Panc1 (cell line): ENCODE measurements at regions not wholly inside any gene's neighbourhood (a gene's known extent, or its start where the extent isn't known, plus 50 kb on each side); places are given as distances from the start of the nearest gene placed in this dataset.

ENCODE experiments used
- ATAC-seq: fragments of 200-7000 bp; cut with Tn5 transposase; 2 replicates; pipeline ENCODE4 v1.9.1; 2020; ENCODE audit warnings: mild to moderate bottlenecking, moderate library complexity
- BruUV-seq: library from RNA; stranded (reverse); fragments of 400-500 nt; replicated peaks from 2 replicates; lab custom pipeline; 2021; lab: Mats Ljungman, UMichigan
- CTCF ChIA-PET: fragments of 300-600 bp; sonication (Branson Sonifier 250); formaldehyde crosslinking; loops from one replicate; lab custom pipeline; 2022; ENCODE audit warnings: antibody characterized with exemption; lab: Charles Lee
- POLR2A ChIA-PET: fragments of 300-600 bp; sonication (Branson Sonifier 250); formaldehyde crosslinking; loops from one replicate; lab custom pipeline; 2022; ENCODE audit warnings: antibody characterized with exemption; lab: Charles Lee
- DNase-seq: peaks from one replicate; pipeline ENCODE4 v3.0.0-alpha.2; 2010; ENCODE audit warnings: low read depth, low spot score
- H3K27ac ChIP-seq: 2 replicates; pipeline ENCODE4 v1.5.1; 2011; ENCODE audit warnings: mild to moderate bottlenecking, low read length, inconsistent platforms
- H3K27me3 ChIP-seq: fragments of 200-500 bp; sonication (Bioruptor generic); 2 replicates; pipeline ENCODE4 v1.6.0; 2014; ENCODE audit warnings: low read length, inconsistent platforms; ENCODE audit not compliant: control insufficient read depth, insufficient read depth
- H3K36me3 ChIP-seq: fragments of 200-500 bp; sonication (Bioruptor generic); 2 replicates; pipeline ENCODE4 v1.5.1; 2014; ENCODE audit warnings: inconsistent platforms, mild to moderate bottlenecking, low read length, moderate library complexity; ENCODE audit not compliant: control insufficient read depth, insufficient read depth
- H3K4me1 ChIP-seq: 2 replicates; pipeline ENCODE4 v1.5.1; 2011; ENCODE audit warnings: inconsistent platforms, mild to moderate bottlenecking, low read length, moderate library complexity; ENCODE audit not compliant: control insufficient read depth, insufficient read depth
- H3K4me3 ChIP-seq, 2 experiments: 2 replicates each; pipeline ENCODE4 v1.5.1; 2011 to 2012; ENCODE audit warnings: low read depth in 2 of 2, low read length in 2 of 2, mild to moderate bottlenecking in 2 of 2, inconsistent platforms in 1 of 2, moderate library complexity in 1 of 2
- H3K9me3 ChIP-seq: fragments of 200-500 bp; sonication (Bioruptor generic); 2 replicates; pipeline ENCODE4 v1.5.1; 2014; ENCODE audit warnings: low read depth, mild to moderate bottlenecking, inconsistent platforms, low read length, moderate library complexity; ENCODE audit not compliant: control insufficient read depth, insufficient read depth
- CTCF ChIP-seq: fragments of 450-650 bp; IDR thresholded peaks from 2 replicates; pipeline ENCODE4 v1.5.1; 2017; ENCODE audit warnings: mild to moderate bottlenecking
- POLR2AphosphoS5 ChIP-seq: IDR thresholded peaks from 2 replicates; pipeline ENCODE4 v1.6.1; 2012; ENCODE audit warnings: mild to moderate bottlenecking, low read depth, low read length, moderate library complexity
- SIN3A ChIP-seq: IDR thresholded peaks from 2 replicates; pipeline ENCODE4 v1.6.1; 2012; ENCODE audit warnings: low read depth, mild to moderate bottlenecking, low read length, moderate library complexity, borderline replicate concordance; ENCODE audit not compliant: insufficient read depth
- TCF7L2 ChIP-seq: IDR thresholded peaks from 2 replicates; pipeline ENCODE4 v1.6.1; 2011; ENCODE audit warnings: mild to moderate bottlenecking, low read depth, low read length, inconsistent platforms
- in situ Hi-C: cut with HindIII; loops from 2 replicates; pipeline ENCODE4 v1.10.0; 2016; ENCODE audit warnings: low sequenced_read_pairs, low pct_unique_long_range_greater_than_20kb
- intact Hi-C: fragments of 100-400 bp; cut with micrococcal nuclease; formaldehyde crosslinking; loops from one replicate; pipeline ENCODE4 v1.10.0; 2022; ENCODE audit not compliant: unreplicated experiment
- TF ChIP-seq, protein P1 (sequence below), 2 experiments: IDR thresholded peaks; 2 replicates each; pipeline ENCODE4 v1.6.1; 2011 to 2012; ENCODE audit warnings: low read depth in 2 of 2, control low read depth in 1 of 2, low read length in 1 of 2, mild to moderate bottlenecking in 1 of 2, moderate library complexity in 1 of 2; ENCODE audit not compliant: insufficient read depth in 1 of 2

GRCh38 chr12:115584156-115584555 is 693.3 kb downstream of the MED13L start:
- Histone ChIP-seq H3K4me1 (no peaks in the 10 kb centered on the region), H3K9me3 (no peaks in the 10 kb centered on the region), H3K36me3 (no peaks in the 10 kb centered on the region), H3K4me3 (no peak overlapping the region), H3K27ac (no peak overlapping the region), H3K27me3 (no peaks in the 10 kb centered on the region)
- intact Hi-C loops (no loop called here), in situ Hi-C loops (no loop called here)
- no peak for TF ChIP-seq CTCF
- TF ChIP-seq TCF7L2: no peak
- no peak for TF ChIP-seq POLR2AphosphoS5
- no peak for TF ChIP-seq SIN3A
- TF ChIP-seq, protein P1, sequence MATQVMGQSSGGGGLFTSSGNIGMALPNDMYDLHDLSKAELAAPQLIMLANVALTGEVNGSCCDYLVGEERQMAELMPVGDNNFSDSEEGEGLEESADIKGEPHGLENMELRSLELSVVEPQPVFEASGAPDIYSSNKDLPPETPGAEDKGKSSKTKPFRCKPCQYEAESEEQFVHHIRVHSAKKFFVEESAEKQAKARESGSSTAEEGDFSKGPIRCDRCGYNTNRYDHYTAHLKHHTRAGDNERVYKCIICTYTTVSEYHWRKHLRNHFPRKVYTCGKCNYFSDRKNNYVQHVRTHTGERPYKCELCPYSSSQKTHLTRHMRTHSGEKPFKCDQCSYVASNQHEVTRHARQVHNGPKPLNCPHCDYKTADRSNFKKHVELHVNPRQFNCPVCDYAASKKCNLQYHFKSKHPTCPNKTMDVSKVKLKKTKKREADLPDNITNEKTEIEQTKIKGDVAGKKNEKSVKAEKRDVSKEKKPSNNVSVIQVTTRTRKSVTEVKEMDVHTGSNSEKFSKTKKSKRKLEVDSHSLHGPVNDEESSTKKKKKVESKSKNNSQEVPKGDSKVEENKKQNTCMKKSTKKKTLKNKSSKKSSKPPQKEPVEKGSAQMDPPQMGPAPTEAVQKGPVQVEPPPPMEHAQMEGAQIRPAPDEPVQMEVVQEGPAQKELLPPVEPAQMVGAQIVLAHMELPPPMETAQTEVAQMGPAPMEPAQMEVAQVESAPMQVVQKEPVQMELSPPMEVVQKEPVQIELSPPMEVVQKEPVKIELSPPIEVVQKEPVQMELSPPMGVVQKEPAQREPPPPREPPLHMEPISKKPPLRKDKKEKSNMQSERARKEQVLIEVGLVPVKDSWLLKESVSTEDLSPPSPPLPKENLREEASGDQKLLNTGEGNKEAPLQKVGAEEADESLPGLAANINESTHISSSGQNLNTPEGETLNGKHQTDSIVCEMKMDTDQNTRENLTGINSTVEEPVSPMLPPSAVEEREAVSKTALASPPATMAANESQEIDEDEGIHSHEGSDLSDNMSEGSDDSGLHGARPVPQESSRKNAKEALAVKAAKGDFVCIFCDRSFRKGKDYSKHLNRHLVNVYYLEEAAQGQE (IDR thresholded peaks at IDR 0.05; ENCODE audit: insufficient read depth in 1 of 2, low read depth in 2 of 2, low read length in 1 of 2): no peak
- CTCF ChIA-PET: no interaction called here
- BruUV-seq: no TSS peak
- POLR2A ChIA-PET: no interaction called here
- DNase-seq: no peak
- no peak for ATAC-seq

GRCh38 chr12:115583591-115583990 is 693.9 kb downstream of the MED13L start:
- no peak for ATAC-seq
- Histone ChIP-seq H3K4me3 (no peak overlapping the region), H3K27ac (no peak overlapping the region), H3K4me1 (no peaks in the 10 kb centered on the region), H3K36me3 (no peaks in the 10 kb centered on the region), H3K9me3 (no peaks in the 10 kb centered on the region), H3K27me3 (no peaks in the 10 kb centered on the region)
- intact Hi-C loops: no loop called here
- in situ Hi-C loops: no loop called here
- DNase-seq: no peak
- TF ChIP-seq, protein P1 (IDR thresholded peaks at IDR 0.05; ENCODE audit: insufficient read depth in 1 of 2, low read depth in 2 of 2, low read length in 1 of 2): no peak
- no peak for TF ChIP-seq TCF7L2
- no peak for TF ChIP-seq SIN3A
- TF ChIP-seq CTCF: no peak
- no peak for TF ChIP-seq POLR2AphosphoS5
- BruUV-seq: no TSS peak
- CTCF ChIA-PET: no interaction called here
- POLR2A ChIA-PET: no interaction called here
